K562 (cell line): ENCODE measurements at regions not wholly inside any gene's neighbourhood (a gene's known extent, or its start where the extent isn't known, plus 50 kb on each side); places are given as distances from the start of the nearest gene placed in this dataset.

ENCODE experiments used
- MYC ChIP-seq, 2 experiments: fragments of 250-450 bp in 1 of 2; sonication (Bioruptor Pico) in 1 of 2; IDR thresholded peaks; 2 replicates each; pipeline versions ENCODE4 v1.5.1 to v1.6.1; 2012 to 2021; ENCODE audit warnings: low read depth in 2 of 2, borderline replicate concordance in 1 of 2, improper control_type of control experiment in 1 of 2, low read length in 1 of 2, mild to moderate bottlenecking in 1 of 2, moderate library complexity in 1 of 2
- THRAP3 ChIP-seq: fragments of 450-650 bp; IDR thresholded peaks from 2 replicates; pipeline ENCODE4 v1.6.1; 2016; ENCODE audit warnings: mild to moderate bottlenecking, inconsistent platforms, borderline replicate concordance
- ZNF311 ChIP-seq: fragments of 250-450 bp; sonication (Bioruptor Pico); IDR thresholded peaks from 2 replicates; pipeline ENCODE4 v1.4.0; 2020; ENCODE audit warnings: mild to moderate bottlenecking, moderate library complexity
- TF ChIP-seq, protein P1 (sequence below), 2 experiments: fragments of 450-650 bp; IDR thresholded peaks; 2 replicates each; pipeline ENCODE4 v1.6.1; 2018; ENCODE audit warnings: mild to moderate bottlenecking in 2 of 2, low read depth in 1 of 2; ENCODE audit not compliant: partially characterized antibody in 2 of 2
- TF ChIP-seq, protein P2 (sequence below): fragments of 250-450 bp; sonication (Bioruptor Pico); IDR thresholded peaks from 2 replicates; pipeline ENCODE4 v1.5.0; 2020; ENCODE audit warnings: mild to moderate bottlenecking
- TF ChIP-seq, protein P3 (sequence below), 3 experiments: IDR thresholded peaks in 2 of 3; conservative IDR thresholded peaks in 1 of 3; 2 replicates each; pipeline ENCODE4 v1.5.1; 2011 to 2012; ENCODE audit warnings: low read length in 3 of 3, mild to moderate bottlenecking in 3 of 3, control low read depth in 2 of 3, improper control_type of control experiment in 1 of 3, inconsistent platforms in 1 of 3, low read depth in 1 of 3, mixed read lengths in 1 of 3, moderate library complexity in 1 of 3; ENCODE audit not compliant: insufficient read depth in 2 of 3

DNA sequence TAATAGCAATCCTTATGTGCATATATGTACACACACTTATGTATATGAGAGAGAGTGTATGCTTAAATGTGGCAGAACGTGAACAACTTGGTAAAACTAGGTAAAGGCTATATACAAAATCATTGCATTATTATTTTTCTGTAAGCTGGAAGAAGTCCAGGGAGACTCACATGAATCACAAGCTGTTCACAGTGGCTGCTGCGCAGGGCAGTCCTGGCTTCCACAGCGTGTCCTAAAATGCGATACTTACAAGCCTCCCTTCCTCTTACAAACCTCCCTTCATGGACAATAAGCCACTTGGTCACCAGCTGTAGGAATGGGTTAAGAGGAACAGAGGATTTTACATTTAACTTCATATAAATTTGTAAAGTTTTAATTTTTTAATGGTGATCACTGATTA, 114.9 kb upstream of the AGAP1 start:
- TF ChIP-seq, protein P1, sequence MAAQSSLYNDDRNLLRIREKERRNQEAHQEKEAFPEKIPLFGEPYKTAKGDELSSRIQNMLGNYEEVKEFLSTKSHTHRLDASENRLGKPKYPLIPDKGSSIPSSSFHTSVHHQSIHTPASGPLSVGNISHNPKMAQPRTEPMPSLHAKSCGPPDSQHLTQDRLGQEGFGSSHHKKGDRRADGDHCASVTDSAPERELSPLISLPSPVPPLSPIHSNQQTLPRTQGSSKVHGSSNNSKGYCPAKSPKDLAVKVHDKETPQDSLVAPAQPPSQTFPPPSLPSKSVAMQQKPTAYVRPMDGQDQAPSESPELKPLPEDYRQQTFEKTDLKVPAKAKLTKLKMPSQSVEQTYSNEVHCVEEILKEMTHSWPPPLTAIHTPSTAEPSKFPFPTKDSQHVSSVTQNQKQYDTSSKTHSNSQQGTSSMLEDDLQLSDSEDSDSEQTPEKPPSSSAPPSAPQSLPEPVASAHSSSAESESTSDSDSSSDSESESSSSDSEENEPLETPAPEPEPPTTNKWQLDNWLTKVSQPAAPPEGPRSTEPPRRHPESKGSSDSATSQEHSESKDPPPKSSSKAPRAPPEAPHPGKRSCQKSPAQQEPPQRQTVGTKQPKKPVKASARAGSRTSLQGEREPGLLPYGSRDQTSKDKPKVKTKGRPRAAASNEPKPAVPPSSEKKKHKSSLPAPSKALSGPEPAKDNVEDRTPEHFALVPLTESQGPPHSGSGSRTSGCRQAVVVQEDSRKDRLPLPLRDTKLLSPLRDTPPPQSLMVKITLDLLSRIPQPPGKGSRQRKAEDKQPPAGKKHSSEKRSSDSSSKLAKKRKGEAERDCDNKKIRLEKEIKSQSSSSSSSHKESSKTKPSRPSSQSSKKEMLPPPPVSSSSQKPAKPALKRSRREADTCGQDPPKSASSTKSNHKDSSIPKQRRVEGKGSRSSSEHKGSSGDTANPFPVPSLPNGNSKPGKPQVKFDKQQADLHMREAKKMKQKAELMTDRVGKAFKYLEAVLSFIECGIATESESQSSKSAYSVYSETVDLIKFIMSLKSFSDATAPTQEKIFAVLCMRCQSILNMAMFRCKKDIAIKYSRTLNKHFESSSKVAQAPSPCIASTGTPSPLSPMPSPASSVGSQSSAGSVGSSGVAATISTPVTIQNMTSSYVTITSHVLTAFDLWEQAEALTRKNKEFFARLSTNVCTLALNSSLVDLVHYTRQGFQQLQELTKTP (IDR thresholded peaks at IDR 0.05; ENCODE audit: low read depth in 1 of 2, partially characterized antibody in 2 of 2) = no peak
- TF ChIP-seq MYC (IDR thresholded peaks at IDR 0.05; ENCODE audit: low read depth, low read length) = no peak
- TF ChIP-seq MYC (CRISPR knock-in tag; IDR thresholded peaks at IDR 0.05; ENCODE audit: borderline replicate concordance, low read depth) = no peak
- TF ChIP-seq THRAP3 = no peak
- TF ChIP-seq, protein P2, sequence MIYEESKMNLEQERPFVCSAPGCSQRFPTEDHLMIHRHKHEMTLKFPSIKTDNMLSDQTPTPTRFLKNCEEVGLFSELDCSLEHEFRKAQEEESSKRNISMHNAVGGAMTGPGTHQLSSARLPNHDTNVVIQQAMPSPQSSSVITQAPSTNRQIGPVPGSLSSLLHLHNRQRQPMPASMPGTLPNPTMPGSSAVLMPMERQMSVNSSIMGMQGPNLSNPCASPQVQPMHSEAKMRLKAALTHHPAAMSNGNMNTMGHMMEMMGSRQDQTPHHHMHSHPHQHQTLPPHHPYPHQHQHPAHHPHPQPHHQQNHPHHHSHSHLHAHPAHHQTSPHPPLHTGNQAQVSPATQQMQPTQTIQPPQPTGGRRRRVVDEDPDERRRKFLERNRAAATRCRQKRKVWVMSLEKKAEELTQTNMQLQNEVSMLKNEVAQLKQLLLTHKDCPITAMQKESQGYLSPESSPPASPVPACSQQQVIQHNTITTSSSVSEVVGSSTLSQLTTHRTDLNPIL (CRISPR knock-in tag) = no peak
- TF ChIP-seq, protein P3, sequence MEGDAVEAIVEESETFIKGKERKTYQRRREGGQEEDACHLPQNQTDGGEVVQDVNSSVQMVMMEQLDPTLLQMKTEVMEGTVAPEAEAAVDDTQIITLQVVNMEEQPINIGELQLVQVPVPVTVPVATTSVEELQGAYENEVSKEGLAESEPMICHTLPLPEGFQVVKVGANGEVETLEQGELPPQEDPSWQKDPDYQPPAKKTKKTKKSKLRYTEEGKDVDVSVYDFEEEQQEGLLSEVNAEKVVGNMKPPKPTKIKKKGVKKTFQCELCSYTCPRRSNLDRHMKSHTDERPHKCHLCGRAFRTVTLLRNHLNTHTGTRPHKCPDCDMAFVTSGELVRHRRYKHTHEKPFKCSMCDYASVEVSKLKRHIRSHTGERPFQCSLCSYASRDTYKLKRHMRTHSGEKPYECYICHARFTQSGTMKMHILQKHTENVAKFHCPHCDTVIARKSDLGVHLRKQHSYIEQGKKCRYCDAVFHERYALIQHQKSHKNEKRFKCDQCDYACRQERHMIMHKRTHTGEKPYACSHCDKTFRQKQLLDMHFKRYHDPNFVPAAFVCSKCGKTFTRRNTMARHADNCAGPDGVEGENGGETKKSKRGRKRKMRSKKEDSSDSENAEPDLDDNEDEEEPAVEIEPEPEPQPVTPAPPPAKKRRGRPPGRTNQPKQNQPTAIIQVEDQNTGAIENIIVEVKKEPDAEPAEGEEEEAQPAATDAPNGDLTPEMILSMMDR (IDR thresholded peaks at IDR 0.05 in 2 of 3, conservative IDR thresholded peaks at IDR 0.05 in 1 of 3; ENCODE audit: insufficient read depth in 2 of 3, low read depth in 1 of 3, low read length in 3 of 3) = no peak
- no peak for TF ChIP-seq ZNF311 (CRISPR knock-in tag)
